ENCODE measurements at regions not wholly inside any gene's neighbourhood (a gene's known extent, or its start where the extent isn't known, plus 50 kb on each side); places are given as distances from the start of the nearest gene placed in this dataset.
"Not testable (repeated sequence)": the region's sequence is repeated elsewhere in the genome, so short reads cannot be mapped to it uniquely, and the experiment has no call there.

DNA sequence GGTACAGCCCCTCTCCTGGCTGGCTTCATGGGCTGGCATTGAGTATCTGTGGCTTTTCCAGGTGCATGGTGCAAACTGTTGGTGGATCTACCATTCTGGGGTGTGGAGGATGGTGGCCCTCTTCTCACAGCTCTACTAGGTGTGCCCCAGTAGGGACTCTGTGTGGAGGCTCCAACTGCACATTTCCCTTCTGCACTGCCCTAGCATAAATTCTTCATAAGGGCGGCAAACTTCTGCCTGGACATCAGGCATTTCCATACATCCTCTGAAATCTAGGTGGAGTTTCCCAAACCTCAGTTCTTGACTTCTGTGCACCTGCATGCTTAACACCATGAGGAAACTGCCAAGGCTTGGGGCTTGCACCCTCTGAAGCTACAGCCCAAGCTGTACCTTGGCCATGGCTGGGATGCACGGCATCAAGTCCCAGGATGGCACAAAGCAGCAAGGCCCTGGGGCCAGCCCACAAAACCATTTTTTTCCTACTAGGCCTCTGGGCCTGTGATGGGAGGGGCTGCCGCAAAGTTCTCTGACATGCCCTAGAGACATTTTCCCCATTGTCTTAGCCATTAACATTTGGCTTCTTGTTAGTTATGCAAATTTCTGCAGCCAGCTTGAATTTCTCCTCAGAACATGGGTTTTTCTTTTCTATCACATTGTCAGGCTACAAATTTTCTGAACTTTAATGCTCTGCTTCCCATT lies 83.4 kb upstream of the ECI2 start:
- ATAC-seq (replicated peaks); H3K27ac Mint-ChIP-seq; H3K4me1 Mint-ChIP-seq; H3K4me3 Mint-ChIP-seq; H3K36me3 Mint-ChIP-seq (ENCODE audit: low read depth): not testable (repeated sequence)
- H3K27me3 Mint-ChIP-seq = peaks cover 15% of the 10 kb centered on the region
- H3K9me3 Mint-ChIP-seq = peaks cover 13% of the 10 kb centered on the region

DNA sequence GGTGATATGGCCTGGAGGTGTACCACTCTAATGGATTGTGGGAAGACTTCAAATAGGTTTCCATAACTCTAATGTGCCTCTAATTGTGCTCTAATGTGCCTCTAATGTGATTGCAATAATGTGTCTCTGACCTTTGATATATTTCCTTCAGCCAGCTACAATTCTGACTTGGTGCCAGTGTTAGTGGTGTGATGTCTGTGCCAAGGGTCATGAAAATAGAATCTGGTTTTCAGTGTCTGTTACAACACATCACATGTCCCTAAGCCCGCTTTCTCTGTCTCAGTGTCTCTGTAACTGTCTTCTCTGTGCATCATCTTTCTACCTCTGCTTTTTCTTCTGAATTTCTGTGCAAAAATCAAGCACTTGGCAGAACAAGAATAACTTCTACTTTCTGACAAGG lies 77.2 kb upstream of the ECI2 start:
- no peak for ATAC-seq (replicated peaks)
- peaks cover 9% of the 10 kb centered on the region for H3K27me3 Mint-ChIP-seq

DNA sequence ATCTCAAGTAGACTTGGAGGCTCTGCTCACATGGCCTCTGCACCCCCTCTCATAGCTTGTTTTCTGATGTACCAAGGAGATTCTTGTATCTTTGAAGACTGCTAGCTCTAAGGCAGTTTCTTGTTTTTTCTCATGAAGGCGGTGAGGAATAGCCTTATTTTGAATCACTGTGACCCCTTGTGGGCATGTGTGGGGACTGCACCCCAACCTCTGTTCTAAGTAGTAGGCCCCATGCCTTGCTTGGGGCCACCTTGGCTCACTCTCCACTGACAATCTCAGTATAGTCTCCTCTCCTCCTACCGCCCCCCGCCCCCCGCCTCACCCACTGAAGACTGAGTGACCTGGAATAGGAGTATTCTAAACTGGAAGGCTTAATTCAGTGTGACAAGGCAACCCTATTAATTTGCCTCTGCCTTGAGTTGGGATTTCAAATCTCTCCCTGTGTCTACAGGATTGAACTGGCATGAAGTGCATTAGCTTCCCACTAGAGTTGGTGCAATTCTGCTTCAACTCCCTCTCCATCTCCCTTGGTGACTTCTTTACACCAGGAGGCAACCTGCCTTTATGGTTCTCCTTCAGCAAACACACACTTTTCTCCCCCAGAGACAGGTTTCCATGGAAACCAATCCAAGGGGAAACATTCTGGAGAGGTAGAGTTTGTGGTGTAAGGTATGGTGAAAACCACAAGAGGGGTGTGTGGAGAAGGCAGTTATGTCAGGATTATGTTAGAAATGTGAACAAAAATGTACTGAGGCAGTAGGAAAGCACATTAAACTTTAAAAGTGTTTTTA lies 75.4 kb upstream of the ECI2 start:
- Mint-ChIP-seq H3K36me3 (ENCODE audit: low read depth) (no peaks in the 10 kb centered on the region), H3K4me3 (peak overlapping the region; percentile 32), H3K4me1 (peaks cover 20% of the 10 kb centered on the region), H3K9me3 (peaks cover 4% of the 10 kb centered on the region), H3K27ac (peak overlapping the region; percentile 48), H3K27me3 (peaks cover 7% of the 10 kb centered on the region)
- ATAC-seq (replicated peaks) = peak; percentile 94

More for the DNA sequence above, 77.2 kb upstream of the ECI2 start:
- Mint-ChIP-seq H3K4me1 (peaks cover 13% of the 10 kb centered on the region), H3K27ac (no peak overlapping the region), H3K4me3 (no peak overlapping the region), H3K36me3 (ENCODE audit: low read depth) (no peaks in the 10 kb centered on the region), H3K9me3 (peaks cover 8% of the 10 kb centered on the region)

DNA sequence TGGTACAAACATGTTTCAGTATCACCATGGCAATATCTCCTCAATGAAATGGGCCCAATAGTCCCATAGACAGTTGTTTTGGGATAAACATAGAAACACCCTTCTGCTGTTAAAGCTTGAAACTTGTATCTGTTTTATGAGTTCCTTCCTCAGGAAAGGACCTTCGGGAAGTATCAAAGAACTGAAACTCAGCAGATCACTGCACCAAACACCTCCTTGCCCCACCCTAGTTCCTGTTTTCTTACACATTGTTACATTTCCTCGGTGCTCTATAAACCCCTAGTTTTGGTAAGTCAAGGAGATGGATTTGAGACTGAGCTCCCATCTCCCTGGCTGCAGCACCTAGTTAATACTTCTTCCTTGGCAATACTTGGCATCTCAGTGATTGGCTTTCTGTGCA lies 73.8 kb upstream of the ECI2 start:
- Mint-ChIP-seq H3K4me1 (peaks cover 24% of the 10 kb centered on the region), H3K27ac (no peak overlapping the region), H3K4me3 (no peak overlapping the region), H3K36me3 (ENCODE audit: low read depth) (no peaks in the 10 kb centered on the region), H3K9me3 (peaks cover 9% of the 10 kb centered on the region), H3K27me3 (peaks cover 16% of the 10 kb centered on the region)
- ATAC-seq (replicated peaks) = no peak

DNA sequence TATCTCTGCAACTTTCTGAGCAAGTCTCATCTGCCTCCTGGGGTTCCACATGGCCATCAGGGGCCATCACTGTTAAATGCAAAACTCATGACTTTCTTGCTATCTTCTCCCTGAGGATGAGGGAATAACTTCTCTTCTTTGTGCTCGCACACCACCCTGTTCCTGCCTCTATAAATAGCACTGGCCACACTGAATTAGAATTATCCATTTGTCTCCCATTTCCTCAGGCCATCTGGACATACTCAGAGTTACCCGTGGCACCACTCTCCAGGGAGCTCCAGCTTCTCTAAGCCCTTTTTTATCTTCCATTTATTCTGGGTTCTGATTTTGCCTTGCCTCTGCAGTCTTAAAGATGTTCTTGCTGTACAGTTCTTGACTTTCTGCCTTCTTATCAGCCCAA lies 72.8 kb upstream of the ECI2 start:
- Mint-ChIP-seq H3K27ac (no peak overlapping the region), H3K4me1 (peaks cover 24% of the 10 kb centered on the region), H3K36me3 (ENCODE audit: low read depth) (no peaks in the 10 kb centered on the region), H3K9me3 (peaks cover 10% of the 10 kb centered on the region), H3K4me3 (no peak overlapping the region), H3K27me3 (peaks cover 18% of the 10 kb centered on the region)
- ATAC-seq (replicated peaks) = no peak

DNA sequence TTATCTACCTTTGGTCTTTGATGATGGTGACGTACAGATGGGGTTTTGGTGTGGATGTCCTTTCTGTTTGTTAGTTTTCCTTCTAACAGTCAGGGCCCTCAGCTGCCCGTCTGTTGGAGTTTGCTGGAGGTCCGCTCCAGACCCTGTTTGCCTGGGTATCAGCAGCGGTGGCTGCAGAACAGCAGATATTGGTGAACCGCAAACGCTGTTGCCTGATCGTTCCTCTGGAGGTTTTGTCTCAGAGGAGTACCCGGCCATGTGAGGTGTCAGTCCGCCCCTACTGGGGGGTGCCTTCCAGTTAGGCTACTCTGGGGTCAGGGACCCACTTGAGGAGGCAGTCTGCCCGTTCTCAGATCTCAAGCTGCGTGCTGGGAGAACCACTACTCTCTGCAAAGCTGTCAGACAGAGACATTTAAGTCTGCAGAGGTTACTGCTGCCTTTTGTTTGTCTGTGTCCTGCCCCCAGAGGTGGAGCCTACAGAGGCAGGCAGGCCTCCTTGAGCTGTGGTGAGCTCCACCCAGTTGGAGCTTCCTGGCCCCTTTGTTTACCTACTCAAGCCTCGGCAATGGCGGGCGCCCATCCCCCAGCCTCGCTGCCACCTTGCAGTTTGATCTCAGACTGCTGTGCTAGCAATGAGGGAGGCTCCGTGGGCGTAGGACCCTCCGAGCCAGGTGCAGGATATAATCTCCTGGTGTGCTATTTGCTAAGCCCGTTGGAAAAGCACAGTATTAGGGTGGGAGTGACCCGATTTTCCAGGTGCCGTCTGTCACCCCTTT lies 68.5 kb upstream of the ECI2 start:
- H3K4me1 Mint-ChIP-seq = peaks cover 11% of the 10 kb centered on the region
- H3K36me3 Mint-ChIP-seq (ENCODE audit: low read depth); H3K4me3 Mint-ChIP-seq; ATAC-seq (replicated peaks); H3K27ac Mint-ChIP-seq: not testable (repeated sequence)
- peaks cover 26% of the 10 kb centered on the region for H3K27me3 Mint-ChIP-seq
- peaks cover 15% of the 10 kb centered on the region for H3K9me3 Mint-ChIP-seq

DNA sequence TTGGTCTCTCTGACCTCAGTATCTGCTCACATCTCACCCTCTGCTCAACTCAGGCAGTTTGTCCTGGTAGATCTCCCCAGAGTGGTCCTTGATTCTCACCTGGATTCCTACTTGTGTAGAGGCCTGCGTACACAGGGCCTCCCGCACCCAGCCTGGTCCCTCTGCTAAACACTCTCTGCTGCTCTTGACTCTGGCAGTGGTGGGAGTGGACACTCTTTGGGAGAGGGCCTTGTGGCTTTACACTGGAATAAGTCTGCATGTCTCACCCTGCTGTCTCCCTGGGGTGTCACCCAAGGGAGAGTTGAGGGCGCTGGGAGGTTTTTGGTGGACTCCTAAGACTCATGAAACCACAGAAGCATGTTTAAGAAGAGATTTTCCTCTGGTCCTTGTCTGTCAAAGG lies 57.3 kb upstream of the ECI2 start:
- no peak overlapping the region for H3K27ac Mint-ChIP-seq
- no peak overlapping the region for H3K4me3 Mint-ChIP-seq
- no peaks in the 10 kb centered on the region for H3K36me3 Mint-ChIP-seq (ENCODE audit: low read depth)
- no peaks in the 10 kb centered on the region for H3K4me1 Mint-ChIP-seq
- H3K27me3 Mint-ChIP-seq = peaks cover 8% of the 10 kb centered on the region
- no peak for ATAC-seq (replicated peaks)
- no peaks in the 10 kb centered on the region for H3K9me3 Mint-ChIP-seq

DNA sequence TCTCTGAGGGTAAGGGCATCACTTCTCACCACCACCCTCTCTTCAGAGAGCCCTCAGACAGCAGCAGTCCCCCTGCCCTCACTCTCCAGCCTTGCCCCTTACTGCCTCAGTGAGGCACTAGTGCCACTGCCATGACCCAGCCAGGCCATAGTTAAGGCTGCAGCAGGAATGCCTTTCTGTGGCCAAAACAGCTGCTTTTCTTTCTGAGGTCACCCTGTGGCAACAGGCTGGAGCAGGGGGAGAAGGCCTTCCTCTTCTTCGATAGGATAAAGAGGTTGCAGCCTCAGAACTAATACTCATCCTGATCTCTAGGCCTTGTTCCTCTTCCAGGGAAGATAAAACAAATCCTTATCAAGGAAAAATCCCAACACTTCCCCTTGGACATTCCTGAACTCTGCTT lies 56.8 kb upstream of the ECI2 start:
- Mint-ChIP-seq H3K9me3 (no peaks in the 10 kb centered on the region), H3K27me3 (peaks cover 5% of the 10 kb centered on the region), H3K4me3 (no peak overlapping the region), H3K36me3 (ENCODE audit: low read depth) (no peaks in the 10 kb centered on the region), H3K27ac (no peak overlapping the region), H3K4me1 (no peaks in the 10 kb centered on the region)
- no peak for ATAC-seq (replicated peaks)

DNA sequence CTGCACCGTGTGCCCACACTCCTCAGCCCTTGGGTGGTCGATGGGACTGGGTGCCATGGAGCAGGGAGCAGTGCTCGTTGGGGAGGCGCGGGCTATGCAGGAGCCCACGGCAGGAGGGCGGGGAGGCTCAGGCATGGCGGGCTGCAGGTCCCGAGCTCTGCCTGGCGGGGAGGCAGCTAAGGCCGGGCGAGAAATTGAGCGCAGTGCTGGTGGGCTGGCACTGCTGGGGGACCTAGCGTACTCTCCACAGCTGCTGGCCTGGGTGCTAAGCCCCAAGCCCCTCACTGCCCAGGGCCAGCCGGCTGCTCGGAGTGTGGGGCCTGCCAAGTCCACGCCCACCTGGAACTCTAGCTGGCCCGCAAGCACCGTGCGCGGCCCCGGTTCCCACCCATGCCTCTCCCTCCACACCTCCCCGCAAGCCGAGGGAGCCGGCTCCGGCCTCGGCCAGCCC lies 55.9 kb upstream of the ECI2 start:
- H3K4me3 Mint-ChIP-seq = no peak overlapping the region
- no peaks in the 10 kb centered on the region for H3K4me1 Mint-ChIP-seq
- H3K27me3 Mint-ChIP-seq = peaks cover 5% of the 10 kb centered on the region
- no peaks in the 10 kb centered on the region for H3K9me3 Mint-ChIP-seq
- no peak for ATAC-seq (replicated peaks)
- H3K36me3 Mint-ChIP-seq (ENCODE audit: low read depth) = no peaks in the 10 kb centered on the region
- no peak overlapping the region for H3K27ac Mint-ChIP-seq

DNA sequence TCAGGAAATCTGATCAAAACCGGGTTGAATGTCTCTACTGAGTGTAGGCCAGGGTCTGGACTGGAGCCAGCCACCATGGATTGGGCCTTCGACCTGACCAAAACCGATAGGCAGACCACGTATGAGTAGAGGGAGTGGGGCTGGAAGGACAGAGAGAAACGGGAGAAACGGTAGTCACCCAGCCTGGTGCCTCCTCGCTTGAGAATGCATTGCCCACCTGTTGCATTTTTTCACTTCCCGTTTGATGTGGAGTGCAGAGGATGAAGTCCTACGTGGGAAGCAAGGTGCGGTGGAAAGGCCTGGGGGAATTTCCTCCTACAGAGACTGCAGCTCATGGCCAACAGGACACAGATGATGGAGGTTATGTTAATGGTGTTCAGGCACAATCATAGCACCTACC lies 53.9 kb upstream of the ECI2 start:
- ATAC-seq (replicated peaks) = no peak
- Mint-ChIP-seq H3K27me3 (peaks cover 5% of the 10 kb centered on the region), H3K4me1 (peaks cover 9% of the 10 kb centered on the region), H3K36me3 (ENCODE audit: low read depth) (no peaks in the 10 kb centered on the region), H3K9me3 (no peaks in the 10 kb centered on the region), H3K4me3 (no peak overlapping the region), H3K27ac (no peak overlapping the region)

DNA sequence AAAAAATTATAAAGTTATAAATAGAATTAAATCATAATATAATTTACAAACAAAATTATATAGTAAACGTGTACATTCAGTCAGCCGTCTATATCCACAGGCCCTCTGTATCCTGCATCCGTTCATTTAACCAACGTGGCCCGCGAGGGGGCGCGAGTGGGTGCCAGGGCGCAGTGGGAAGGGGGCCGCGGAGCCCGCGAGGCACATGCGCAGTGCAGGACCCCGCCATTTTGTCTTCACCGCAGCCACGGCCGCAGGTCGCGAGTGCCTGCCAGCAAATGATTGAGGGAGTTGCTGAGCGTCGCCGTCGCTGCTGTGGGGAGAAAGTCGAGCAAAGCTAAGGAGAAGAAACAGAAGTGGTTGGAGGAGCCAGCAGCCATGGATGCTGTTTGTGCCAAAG lies 53.4 kb upstream of the ECI2 start:
- H3K27me3 Mint-ChIP-seq = peaks cover 5% of the 10 kb centered on the region
- H3K4me3 Mint-ChIP-seq = no peak overlapping the region
- H3K9me3 Mint-ChIP-seq = no peaks in the 10 kb centered on the region
- peaks cover 9% of the 10 kb centered on the region for H3K4me1 Mint-ChIP-seq
- no peak for ATAC-seq (replicated peaks)
- H3K36me3 Mint-ChIP-seq (ENCODE audit: low read depth) = no peaks in the 10 kb centered on the region
- H3K27ac Mint-ChIP-seq = no peak overlapping the region

DNA sequence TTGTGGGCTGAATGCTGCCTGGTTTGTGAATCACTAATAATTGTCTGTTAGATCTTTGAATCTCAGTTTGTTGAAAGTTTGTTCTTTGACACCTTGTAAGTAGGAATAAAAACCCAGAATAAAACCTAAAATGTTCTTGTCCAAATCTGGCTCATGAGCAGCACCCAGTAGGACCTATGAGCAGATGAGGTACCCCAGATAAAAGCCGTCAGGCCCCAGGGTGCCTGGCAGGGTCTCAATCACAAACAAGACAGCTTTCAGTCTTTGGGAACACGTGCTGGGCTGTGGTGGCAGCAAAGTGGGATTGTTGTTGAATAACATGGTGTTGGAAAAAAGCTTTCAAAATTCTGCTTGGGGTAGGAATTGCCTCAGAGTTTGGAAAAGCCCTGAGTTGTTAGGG lies 52.1 kb upstream of the ECI2 start:
- no peak overlapping the region for H3K27ac Mint-ChIP-seq
- H3K36me3 Mint-ChIP-seq (ENCODE audit: low read depth) = no peaks in the 10 kb centered on the region
- ATAC-seq (replicated peaks) = no peak
- H3K4me1 Mint-ChIP-seq = peaks cover 9% of the 10 kb centered on the region
- H3K27me3 Mint-ChIP-seq = peaks cover 5% of the 10 kb centered on the region
- H3K9me3 Mint-ChIP-seq = no peaks in the 10 kb centered on the region
- no peak overlapping the region for H3K4me3 Mint-ChIP-seq

DNA sequence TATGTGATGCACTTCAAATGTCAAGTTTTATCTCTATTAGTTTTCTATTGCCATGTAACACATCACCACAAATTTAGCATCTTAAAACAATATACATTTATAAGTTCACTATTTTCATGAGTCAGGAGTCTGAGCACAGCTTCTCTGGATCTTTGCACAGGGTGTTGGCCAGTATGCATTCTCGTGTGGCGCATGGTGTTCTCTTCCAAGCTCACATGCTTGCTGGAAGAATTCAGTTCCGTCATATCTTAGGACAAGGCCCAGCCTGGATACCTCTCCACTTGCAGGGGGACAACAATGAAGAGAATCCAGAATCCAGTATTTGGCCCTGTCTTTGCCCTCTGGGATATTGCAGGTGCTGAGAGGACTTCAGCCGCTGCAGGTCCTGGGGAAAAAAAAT lies 51.0 kb upstream of the ECI2 start:
- H3K9me3 Mint-ChIP-seq = no peaks in the 10 kb centered on the region
- H3K27me3 Mint-ChIP-seq = peaks cover 9% of the 10 kb centered on the region
- peaks cover 9% of the 10 kb centered on the region for H3K4me1 Mint-ChIP-seq
- no peaks in the 10 kb centered on the region for H3K36me3 Mint-ChIP-seq (ENCODE audit: low read depth)
- ATAC-seq (replicated peaks) = no peak
- peak overlapping the region; percentile 90 for H3K27ac Mint-ChIP-seq
- H3K4me3 Mint-ChIP-seq = no peak overlapping the region

DNA sequence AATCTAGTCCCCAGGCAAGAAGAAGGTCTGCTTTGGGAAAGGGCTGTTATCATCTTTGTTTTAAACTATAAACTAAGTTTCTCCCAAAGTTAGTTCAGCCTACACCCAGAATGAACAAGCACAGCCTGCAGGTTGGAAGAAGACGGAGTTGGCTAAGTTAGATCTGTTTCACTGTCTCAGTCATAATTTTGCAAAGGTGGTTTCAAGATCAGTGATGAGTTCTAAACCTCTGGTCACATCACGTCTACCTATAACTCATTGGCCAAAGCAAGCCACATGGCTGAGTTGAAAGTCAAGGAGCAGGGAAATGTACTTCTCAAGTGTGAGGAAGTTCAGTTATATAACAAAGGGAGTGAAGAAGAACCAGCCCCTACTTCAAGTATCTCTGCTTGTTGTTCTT lies 50.5 kb upstream of the ECI2 start:
- ATAC-seq (replicated peaks) = peak; percentile 92
- Mint-ChIP-seq H3K36me3 (ENCODE audit: low read depth) (no peaks in the 10 kb centered on the region), H3K9me3 (no peaks in the 10 kb centered on the region), H3K27me3 (peaks cover 9% of the 10 kb centered on the region), H3K4me3 (peak overlapping the region; percentile 67), H3K4me1 (peaks cover 9% of the 10 kb centered on the region), H3K27ac (peak overlapping the region; percentile 90)

Measured in activated T-helper 17 cell treated with anti-CD3 and anti-CD28 coated beads, Interleukin-2, amount 50 U/mL, for 72 hours (primary cell).